Esophagus squamous epithelium (tissue), 5 donors: ENCODE measurements at regions not wholly inside any gene's neighbourhood (a gene's known extent, or its start where the extent isn't known, plus 50 kb on each side); places are given as distances from the start of the nearest gene placed in this dataset.

Experiments
- DNase-seq: peaks from one replicate; lab custom pipeline; 2025; lab: John Stamatoyannopoulos, UW
- H3K27ac ChIP-seq, 4 donors: fragments of 200-600 bp; sonication (generic); one replicate each; pipeline ENCODE4 v1.5.1; 2016 to 2019; ENCODE audit warnings: mild to moderate bottlenecking in 1 of 4
- H3K27me3 ChIP-seq, 4 donors: fragments of 200-600 bp; sonication (generic); 1 replicate in 3 of 4; 2 replicates in 1 of 4; pipeline versions ENCODE4 v1.5.1 to v1.6.0; 2017 to 2021; ENCODE audit warnings: antibody characterized with exemption in 1 of 4
- H3K36me3 ChIP-seq, 3 donors: fragments of 200-600 bp; sonication (generic); one replicate each; pipeline ENCODE4 v1.5.1; 2016 to 2019
- H3K4me1 ChIP-seq, 3 donors: fragments of 200-600 bp; sonication (generic); one replicate each; pipeline ENCODE4 v1.5.1; 2017 to 2019
- H3K4me3 ChIP-seq, 4 donors: fragments of 200-600 bp; sonication (generic); 1 replicate in 3 of 4; 2 replicates in 1 of 4; pipeline ENCODE4 v1.5.1; 2016 to 2019; ENCODE audit warnings: mild to moderate bottlenecking in 2 of 4, moderate library complexity in 1 of 4
- H3K9me3 ChIP-seq, 3 donors: fragments of 200-600 bp; sonication (generic); one replicate each; pipeline ENCODE4 v1.5.1; 2016 to 2019
- POLR2A ChIP-seq, 4 donors: fragments of 450-650 bp; IDR thresholded peaks; one replicate each; pipeline ENCODE4 v1.6.1; 2017; ENCODE audit warnings: antibody characterized with exemption in 4 of 4, mild to moderate bottlenecking in 4 of 4, moderate library complexity in 3 of 4
- WGBS, 2 donors: methylation state at CpG; one replicate each; pipeline ENCODE4 v1.1.5; 2018; 5-methylcytosine and 5-hydroxymethylcytosine counted together
- intact Hi-C: fragments of 100-400 bp; cut with DNase I; formaldehyde crosslinking; loops from one replicate; pipeline ENCODE4 v1.15.0; 2022
- TF ChIP-seq, protein P1 (sequence below), 6 experiments: fragments of 450-650 bp in 4 of 6; fragments of 200-600 bp in 2 of 6; sonication (generic) in 2 of 6; IDR thresholded peaks; one replicate each; pipeline ENCODE4 v1.5.1; 2016 to 2019; ENCODE audit warnings: antibody characterized with exemption in 6 of 6, mild to moderate bottlenecking in 4 of 6, moderate library complexity in 4 of 6
- donor health status: DM: yes; HTN: yes; CAD: no.

GRCh38 chr6:4192627-4193026 is 57.3 kb upstream of the ECI2 start:
- Histone ChIP-seq H3K9me3 (no peaks in the 10 kb centered on the region), H3K4me3 (no peak overlapping the region), H3K36me3 (no peaks in the 10 kb centered on the region), H3K27me3 (no peaks in the 10 kb centered on the region), H3K4me1 (no peaks in the 10 kb centered on the region), H3K27ac (no peak overlapping the region)
- DNase-seq: no peak
- 83 to 90% methylated on average over 2 to 3 of the region's 3 CpGs for WGBS, 2 donors
- intact Hi-C loops: no loop called here
- TF ChIP-seq POLR2A (IDR thresholded peaks at IDR 0.05): no peak
- TF ChIP-seq, protein P1, sequence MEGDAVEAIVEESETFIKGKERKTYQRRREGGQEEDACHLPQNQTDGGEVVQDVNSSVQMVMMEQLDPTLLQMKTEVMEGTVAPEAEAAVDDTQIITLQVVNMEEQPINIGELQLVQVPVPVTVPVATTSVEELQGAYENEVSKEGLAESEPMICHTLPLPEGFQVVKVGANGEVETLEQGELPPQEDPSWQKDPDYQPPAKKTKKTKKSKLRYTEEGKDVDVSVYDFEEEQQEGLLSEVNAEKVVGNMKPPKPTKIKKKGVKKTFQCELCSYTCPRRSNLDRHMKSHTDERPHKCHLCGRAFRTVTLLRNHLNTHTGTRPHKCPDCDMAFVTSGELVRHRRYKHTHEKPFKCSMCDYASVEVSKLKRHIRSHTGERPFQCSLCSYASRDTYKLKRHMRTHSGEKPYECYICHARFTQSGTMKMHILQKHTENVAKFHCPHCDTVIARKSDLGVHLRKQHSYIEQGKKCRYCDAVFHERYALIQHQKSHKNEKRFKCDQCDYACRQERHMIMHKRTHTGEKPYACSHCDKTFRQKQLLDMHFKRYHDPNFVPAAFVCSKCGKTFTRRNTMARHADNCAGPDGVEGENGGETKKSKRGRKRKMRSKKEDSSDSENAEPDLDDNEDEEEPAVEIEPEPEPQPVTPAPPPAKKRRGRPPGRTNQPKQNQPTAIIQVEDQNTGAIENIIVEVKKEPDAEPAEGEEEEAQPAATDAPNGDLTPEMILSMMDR (IDR thresholded peaks at IDR 0.05): no peak

- Histone ChIP-seq H3K9me3 (no peaks in the 10 kb centered on the region), H3K27me3 (no peaks in the 10 kb centered on the region), H3K4me1 (no peaks in the 10 kb centered on the region), H3K36me3 (no peaks in the 10 kb centered on the region), H3K27ac (no peak overlapping the region), H3K4me3 (no peak overlapping the region)
- 92% methylated on average over 1 of the region's 1 CpG for WGBS, 2 donors
- no peak for TF ChIP-seq POLR2A (IDR thresholded peaks at IDR 0.05)
- TF ChIP-seq, protein P1 (IDR thresholded peaks at IDR 0.05): no peak
- intact Hi-C loops: no loop called here
- no peak for DNase-seq
Observed at GRCh38 chr6:4192173-4192572, 56.8 kb upstream of the ECI2 start.

DNA sequence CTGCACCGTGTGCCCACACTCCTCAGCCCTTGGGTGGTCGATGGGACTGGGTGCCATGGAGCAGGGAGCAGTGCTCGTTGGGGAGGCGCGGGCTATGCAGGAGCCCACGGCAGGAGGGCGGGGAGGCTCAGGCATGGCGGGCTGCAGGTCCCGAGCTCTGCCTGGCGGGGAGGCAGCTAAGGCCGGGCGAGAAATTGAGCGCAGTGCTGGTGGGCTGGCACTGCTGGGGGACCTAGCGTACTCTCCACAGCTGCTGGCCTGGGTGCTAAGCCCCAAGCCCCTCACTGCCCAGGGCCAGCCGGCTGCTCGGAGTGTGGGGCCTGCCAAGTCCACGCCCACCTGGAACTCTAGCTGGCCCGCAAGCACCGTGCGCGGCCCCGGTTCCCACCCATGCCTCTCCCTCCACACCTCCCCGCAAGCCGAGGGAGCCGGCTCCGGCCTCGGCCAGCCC is 55.9 kb upstream of the ECI2 start:
- WGBS, 2 donors: no CpG with 5 or more reads among the region's 27 CpGs
- TF ChIP-seq, protein P1 (IDR thresholded peaks at IDR 0.05): no peak
- no peak for TF ChIP-seq POLR2A (IDR thresholded peaks at IDR 0.05)
- no peak overlapping the region for H3K4me3 ChIP-seq
- no peaks in the 10 kb centered on the region for H3K27me3 ChIP-seq
- no peak for DNase-seq
- intact Hi-C loops: no loop called here
- no peaks in the 10 kb centered on the region for H3K4me1 ChIP-seq
- no peaks in the 10 kb centered on the region for H3K36me3 ChIP-seq
- no peaks in the 10 kb centered on the region for H3K9me3 ChIP-seq
- H3K27ac ChIP-seq: no peak overlapping the region

- intact Hi-C loops: no loop called here
- WGBS, 2 donors: 87 to 91% methylated on average over 10 of the region's 10 CpGs
- no peak for DNase-seq
Observed at GRCh38 chr6:4189249-4189648, 53.9 kb upstream of the ECI2 start.

GRCh38 chr6:4188801-4189200 is 53.4 kb upstream of the ECI2 start:
- Histone ChIP-seq H3K4me3 (no peak overlapping the region), H3K27ac (no peak overlapping the region), H3K27me3 (no peaks in the 10 kb centered on the region), H3K9me3 (no peaks in the 10 kb centered on the region), H3K36me3 (no peaks in the 10 kb centered on the region), H3K4me1 (no peaks in the 10 kb centered on the region)
- WGBS, 2 donors: 94% methylated on average over 24 to 25 of the region's 25 CpGs
- TF ChIP-seq, protein P1 (IDR thresholded peaks at IDR 0.05): no peak
- TF ChIP-seq POLR2A (IDR thresholded peaks at IDR 0.05): no peak
- intact Hi-C loops: no loop called here
- DNase-seq: no peak

More at GRCh38 chr6:4189249-4189648, 53.9 kb upstream of the ECI2 start:
- Histone ChIP-seq H3K36me3 (no peaks in the 10 kb centered on the region), H3K9me3 (no peaks in the 10 kb centered on the region), H3K4me3 (no peak overlapping the region), H3K27ac (no peak overlapping the region), H3K27me3 (no peaks in the 10 kb centered on the region), H3K4me1 (no peaks in the 10 kb centered on the region)
- no peak for TF ChIP-seq POLR2A (IDR thresholded peaks at IDR 0.05)
- TF ChIP-seq, protein P1 (IDR thresholded peaks at IDR 0.05): no peak
